ENCODE measurements at regions not wholly inside any gene's neighbourhood (a gene's known extent, or its start where the extent isn't known, plus 50 kb on each side); places are given as distances from the start of the nearest gene placed in this dataset.

DNA sequence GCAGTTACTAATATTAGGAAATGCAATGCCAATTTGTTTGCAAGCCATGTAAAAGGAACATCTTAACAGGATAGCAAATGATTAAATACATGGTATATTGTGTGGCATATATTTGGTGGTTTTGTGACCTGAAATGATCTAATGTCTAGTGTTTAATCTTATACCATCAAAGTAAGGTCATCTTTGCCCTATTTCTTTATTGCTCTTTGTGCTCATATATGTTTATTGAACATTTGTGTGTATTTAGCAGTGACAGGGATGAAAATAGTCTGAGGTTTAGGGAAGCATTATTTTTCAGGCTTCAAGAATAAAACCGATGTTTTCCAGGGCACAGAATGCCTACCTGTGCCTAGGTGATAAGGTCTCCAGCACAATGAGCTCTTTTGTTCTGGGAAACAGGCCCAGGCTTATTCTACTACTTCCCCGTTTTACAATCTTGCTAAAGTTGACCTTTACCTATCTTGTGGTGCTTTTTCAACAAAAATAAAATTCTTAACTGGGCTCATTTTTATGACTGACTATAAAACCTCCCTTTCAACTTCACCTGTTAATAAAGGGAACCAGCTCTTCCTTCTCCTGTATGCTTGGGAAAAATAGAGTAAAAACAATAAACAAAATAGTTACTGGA, 105.6 kb upstream of the ANKH start:
- intact Hi-C loops (cut with DNase I; ENCODE audit: low total_unique reads): no loop called here
- TF ChIP-seq EP300 (IDR thresholded peaks at IDR 0.05): no peak
- TF ChIP-seq, protein P1, sequence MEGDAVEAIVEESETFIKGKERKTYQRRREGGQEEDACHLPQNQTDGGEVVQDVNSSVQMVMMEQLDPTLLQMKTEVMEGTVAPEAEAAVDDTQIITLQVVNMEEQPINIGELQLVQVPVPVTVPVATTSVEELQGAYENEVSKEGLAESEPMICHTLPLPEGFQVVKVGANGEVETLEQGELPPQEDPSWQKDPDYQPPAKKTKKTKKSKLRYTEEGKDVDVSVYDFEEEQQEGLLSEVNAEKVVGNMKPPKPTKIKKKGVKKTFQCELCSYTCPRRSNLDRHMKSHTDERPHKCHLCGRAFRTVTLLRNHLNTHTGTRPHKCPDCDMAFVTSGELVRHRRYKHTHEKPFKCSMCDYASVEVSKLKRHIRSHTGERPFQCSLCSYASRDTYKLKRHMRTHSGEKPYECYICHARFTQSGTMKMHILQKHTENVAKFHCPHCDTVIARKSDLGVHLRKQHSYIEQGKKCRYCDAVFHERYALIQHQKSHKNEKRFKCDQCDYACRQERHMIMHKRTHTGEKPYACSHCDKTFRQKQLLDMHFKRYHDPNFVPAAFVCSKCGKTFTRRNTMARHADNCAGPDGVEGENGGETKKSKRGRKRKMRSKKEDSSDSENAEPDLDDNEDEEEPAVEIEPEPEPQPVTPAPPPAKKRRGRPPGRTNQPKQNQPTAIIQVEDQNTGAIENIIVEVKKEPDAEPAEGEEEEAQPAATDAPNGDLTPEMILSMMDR (IDR thresholded peaks at IDR 0.05): no peak
- TF ChIP-seq POLR2A (IDR thresholded peaks at IDR 0.05): no peak
- TF ChIP-seq POLR2AphosphoS5 (IDR thresholded peaks at IDR 0.05): no peak
- Histone ChIP-seq H3K4me1 (peaks cover 0 to 7% (median 0%) of the 10 kb centered on the region in 4 donors), H3K4me3 (no peak overlapping the region), H3K27me3 (no peaks in the 10 kb centered on the region), H3K27ac (peak overlapping the region in 1 of 5 donors; percentile 9), H3K36me3 (no peaks in the 10 kb centered on the region), H3K9me3 (no peaks in the 10 kb centered on the region)
- DNase-seq: peak in 1 of 2 donors; percentile 60
- WGBS, 5 donors: 14 to 37% (median 25%) methylated on average over 2 of the region's 2 CpGs

DNA sequence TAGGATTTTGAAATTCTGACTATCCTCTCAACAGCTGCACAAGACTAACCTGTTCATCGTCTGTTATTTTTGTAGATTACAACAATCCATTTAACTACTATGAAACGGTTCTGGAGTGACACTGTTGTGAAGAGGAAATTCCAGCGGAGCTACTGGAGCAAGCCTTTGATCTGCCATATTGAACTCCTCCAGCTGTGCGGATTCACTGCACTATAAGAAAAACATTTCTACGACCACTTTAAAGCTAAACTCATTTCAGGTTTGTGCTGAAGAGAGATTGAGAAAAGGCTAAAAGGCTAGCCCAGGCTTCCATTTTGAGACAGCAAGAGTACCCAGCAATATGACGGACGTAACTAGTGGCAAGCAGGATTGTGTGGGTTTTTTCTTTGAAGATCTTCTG, 104.9 kb upstream of the ANKH start:
- Histone ChIP-seq H3K4me1 (peaks cover 0 to 7% (median 0%) of the 10 kb centered on the region in 4 donors), H3K4me3 (no peak overlapping the region), H3K36me3 (no peaks in the 10 kb centered on the region), H3K9me3 (no peaks in the 10 kb centered on the region), H3K27me3 (no peaks in the 10 kb centered on the region), H3K27ac (peak overlapping the region in 1 of 5 donors; percentile 9)
- DNase-seq: peak in 1 of 2 donors; percentile 17
- TF ChIP-seq EP300 (IDR thresholded peaks at IDR 0.05): no peak
- TF ChIP-seq POLR2AphosphoS5 (IDR thresholded peaks at IDR 0.05): no peak
- TF ChIP-seq, protein P1 (IDR thresholded peaks at IDR 0.05): no peak
- no peak for TF ChIP-seq POLR2A (IDR thresholded peaks at IDR 0.05)
- intact Hi-C loops (cut with DNase I; ENCODE audit: low total_unique reads): no loop called here
- WGBS, 5 donors: 63 to 79% (median 67%) methylated on average over 7 of the region's 7 CpGs

DNA sequence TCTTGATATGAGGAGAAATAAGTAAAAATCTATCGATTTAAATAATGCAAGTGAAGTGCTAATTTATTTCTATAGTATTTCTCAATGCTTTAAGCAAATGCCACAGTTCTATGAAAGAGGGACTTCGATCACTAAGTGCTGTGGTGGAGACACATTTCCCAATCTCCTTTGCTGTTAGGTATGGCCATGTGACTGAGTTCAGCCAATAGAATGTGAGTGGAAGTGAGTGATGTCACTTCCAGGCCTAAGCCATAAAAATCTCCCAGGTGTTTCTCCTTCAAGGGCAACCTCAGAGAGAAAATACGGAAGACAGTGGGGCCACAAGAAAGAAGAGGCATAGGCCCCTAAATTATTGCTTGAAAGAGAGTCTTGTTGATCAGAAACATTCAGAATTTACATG, 100.3 kb upstream of the ANKH start:
- Histone ChIP-seq H3K27me3 (no peaks in the 10 kb centered on the region), H3K36me3 (no peaks in the 10 kb centered on the region), H3K4me1 (no peaks in the 10 kb centered on the region), H3K27ac (no peak overlapping the region), H3K4me3 (no peak overlapping the region), H3K9me3 (no peaks in the 10 kb centered on the region)
- TF ChIP-seq EP300 (IDR thresholded peaks at IDR 0.05) (no peak), POLR2A (IDR thresholded peaks at IDR 0.05) (no peak), POLR2AphosphoS5 (IDR thresholded peaks at IDR 0.05) (no peak)
- TF ChIP-seq, protein P1 (IDR thresholded peaks at IDR 0.05): no peak
- DNase-seq: no peak
- intact Hi-C loops (cut with DNase I; ENCODE audit: low total_unique reads): no loop called here
- 90 to 96% (median 94%) methylated on average over 3 of the region's 3 CpGs for WGBS, 5 donors

DNA sequence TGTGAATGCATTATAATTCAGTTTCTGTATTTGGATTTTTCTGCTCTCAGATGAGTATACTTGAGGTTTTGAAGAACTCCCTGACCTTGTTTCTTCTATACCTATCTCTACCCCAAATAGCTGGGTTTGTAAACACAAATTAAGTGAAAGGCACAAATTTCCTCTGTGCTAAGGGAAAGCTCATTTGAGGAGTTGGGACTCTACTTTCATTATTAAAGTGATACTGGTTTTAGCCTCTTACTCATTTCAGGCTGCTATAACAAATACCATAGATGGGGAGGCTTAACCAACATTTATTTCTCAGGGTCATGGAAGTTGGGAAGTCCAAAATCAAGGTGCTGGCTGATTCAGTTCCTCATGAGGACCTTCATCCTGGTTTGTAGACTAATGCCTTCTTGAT, 97.2 kb upstream of the ANKH start:
- H3K4me3 ChIP-seq: no peak overlapping the region
- no peaks in the 10 kb centered on the region for H3K4me1 ChIP-seq
- no peak for DNase-seq
- no peaks in the 10 kb centered on the region for H3K27me3 ChIP-seq
- no peak overlapping the region for H3K27ac ChIP-seq
- no peaks in the 10 kb centered on the region for H3K9me3 ChIP-seq
- no peaks in the 10 kb centered on the region for H3K36me3 ChIP-seq
- intact Hi-C loops (cut with DNase I; ENCODE audit: low total_unique reads): no loop called here
- TF ChIP-seq EP300 (IDR thresholded peaks at IDR 0.05) (no peak), POLR2A (IDR thresholded peaks at IDR 0.05) (no peak), POLR2AphosphoS5 (IDR thresholded peaks at IDR 0.05) (no peak)
- TF ChIP-seq, protein P1 (IDR thresholded peaks at IDR 0.05): no peak
